ENCODE measurements at regions not wholly inside any gene's neighbourhood (a gene's known extent, or its start where the extent isn't known, plus 50 kb on each side); places are given as distances from the start of the nearest gene placed in this dataset.

- TF ChIP-seq CTCF (IDR thresholded peaks at IDR 0.05) = no peak
- TF ChIP-seq EP300 (IDR thresholded peaks at IDR 0.05) = no peak
Measured at GRCh38 chr6:104423691-104424090, 436.0 kb downstream of the HACE1 start.

Measured in tibial nerve (tissue), 4 donors.